RWPE1 (cell line): ENCODE measurements at regions not wholly inside any gene's neighbourhood (a gene's known extent, or its start where the extent isn't known, plus 50 kb on each side); places are given as distances from the start of the nearest gene placed in this dataset.
A peak's percentile ranks its signal among the peaks of the same experiment; 100 is the strongest.

Source experiments
- CTCF ChIA-PET: fragments of 350-600 bp; sonication (Branson Sonifier 250); formaldehyde crosslinking; extraction: SDS; loops from one replicate; lab custom pipeline; 2021; lab: Yijun Ruan, JAX
- POLR2A ChIA-PET: fragments of 400-600 bp; formaldehyde crosslinking; extraction: SDS; loops from one replicate; lab custom pipeline; 2020; ENCODE audit warnings: antibody characterized with exemption; ENCODE audit not compliant: low non-redundant PET; lab: Yijun Ruan, JAX
- DNase-seq: peaks from one replicate; pipeline ENCODE4 v3.0.0; 2012; ENCODE audit warnings: low spot score
- H3K27ac ChIP-seq: fragments of 450-650 bp; 2 replicates; pipeline ENCODE4 v1.5.1; 2017
- CTCF ChIP-seq: fragments of 450-650 bp; conservative IDR thresholded peaks from 2 replicates; pipeline ENCODE4 v1.5.1; 2017; ENCODE audit warnings: low read depth, mild to moderate bottlenecking

- POLR2A ChIA-PET, result no interaction called here
- CTCF ChIA-PET, result no interaction called here
- H3K27ac ChIP-seq, result no peak overlapping the region
- DNase-seq, result no peak
- TF ChIP-seq CTCF, result no peak
These were observed 229.8 kb downstream of the ALX1 start for GRCh38 chr12:85509857-85510256.

GRCh38 chr12:85516039-85516438 lies 236.0 kb downstream of the ALX1 start:
- ChIA-PET CTCF (no interaction called here), POLR2A (no interaction called here)
- H3K27ac ChIP-seq, result no peak overlapping the region
- DNase-seq, result no peak
- no peak for TF ChIP-seq CTCF

- POLR2A ChIA-PET, result no interaction called here
- no peak overlapping the region for H3K27ac ChIP-seq
- DNase-seq, result peak; percentile 8
- CTCF ChIA-PET, result no interaction called here
- TF ChIP-seq CTCF, result no peak
These were observed 236.8 kb downstream of the ALX1 start for GRCh38 chr12:85516667-85517325.

- POLR2A ChIA-PET, result no interaction called here
- DNase-seq, result no peak
- H3K27ac ChIP-seq, result no peak overlapping the region
- CTCF ChIA-PET, result interaction anchor here (0.8 kb wide), 1 partner anchor 182 kb away, joined by 4 read pairs; no protein-coding TSS in a partner anchor
- no peak for TF ChIP-seq CTCF
These were observed 239.1 kb downstream of the ALX1 start for GRCh38 chr12:85519163-85519562.

- DNase-seq, result no peak
- TF ChIP-seq CTCF, result no peak
- POLR2A ChIA-PET, result no interaction called here
- CTCF ChIA-PET, result no interaction called here
- H3K27ac ChIP-seq, result no peak overlapping the region
These were observed 243.2 kb downstream of the ALX1 start for GRCh38 chr12:85523197-85523596.

- no peak for DNase-seq
- CTCF ChIA-PET, result no interaction called here
These were observed 247.2 kb downstream of the ALX1 start for GRCh38 chr12:85527192-85527591.

More at GRCh38 chr12:85527192-85527591, 247.2 kb downstream of the ALX1 start:
- POLR2A ChIA-PET, result no interaction called here
- no peak for TF ChIP-seq CTCF
- no peak overlapping the region for H3K27ac ChIP-seq
